ENCODE measurements at regions not wholly inside any gene's neighbourhood (a gene's known extent, or its start where the extent isn't known, plus 50 kb on each side); places are given as distances from the start of the nearest gene placed in this dataset.

GRCh38 chr3:5055357-5056110 is 66.6 kb upstream of the ARL8B start:
- H3K36me3 Mint-ChIP-seq (ENCODE audit: insufficient read depth, unreplicated experiment) = no peaks in the 10 kb centered on the region
- intact Hi-C loops (cut with micrococcal nuclease; ENCODE audit: unreplicated experiment) = loop anchor here (2.0 to 10.0 kb wide), 2 partner anchors 77 to 271 kb away; partner anchors contain the start of gene BHLHE40
- H3K9me3 Mint-ChIP-seq (ENCODE audit: unreplicated experiment) = no peaks in the 10 kb centered on the region
- H3K4me1 Mint-ChIP-seq (ENCODE audit: low read depth, unreplicated experiment) = no peaks in the 10 kb centered on the region
- H3K4me3 Mint-ChIP-seq (ENCODE audit: unreplicated experiment) = no peak overlapping the region
- no peaks in the 10 kb centered on the region for H3K4me1 ChIP-seq
- CTCF ChIA-PET = interaction anchor here (1.1 kb wide), 1 partner anchor 344 kb away, joined by 3 read pairs; no protein-coding TSS in a partner anchor
- H3K9me3 ChIP-seq = no peaks in the 10 kb centered on the region
- BruUV-seq (replicated peaks) = no TSS peak
- TF ChIP-seq CTCF (IDR thresholded peaks at IDR 0.05; ENCODE audit: insufficient read depth in 1 of 2, low read depth in 1 of 2, low read length in 1 of 2, severe bottlenecking in 1 of 2, unreplicated experiment in 1 of 2) = no peak
- no peaks in the 10 kb centered on the region for H3K27me3 Mint-ChIP-seq (ENCODE audit: insufficient read depth, unreplicated experiment)
- no peak overlapping the region for H3K4me3 ChIP-seq (ENCODE audit: low read depth, low read length)
- no peaks in the 10 kb centered on the region for H3K36me3 ChIP-seq (ENCODE audit: control insufficient read depth, insufficient read depth, low read length)
- POLR2A ChIA-PET = no interaction called here
- no peak overlapping the region for H3K27ac Mint-ChIP-seq (ENCODE audit: unreplicated experiment)
- DNase-seq = no peak
- H3K27me3 ChIP-seq (replicated peaks; ENCODE audit: control insufficient read depth, insufficient read depth, low read length) = no peaks in the 10 kb centered on the region

DNA sequence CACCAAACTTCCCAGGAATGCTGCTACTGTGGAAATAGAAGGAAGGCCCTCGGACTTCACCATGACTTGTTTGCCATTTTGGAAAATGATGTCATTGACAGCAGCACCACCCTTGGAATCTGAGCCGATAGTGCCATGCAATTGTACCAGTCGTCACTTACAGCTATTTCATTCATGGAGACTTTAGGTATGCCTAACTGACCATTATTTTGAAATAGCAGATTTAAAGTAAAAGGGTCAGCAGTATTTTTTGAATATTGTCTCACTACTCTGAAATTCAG is 66.0 kb upstream of the ARL8B start:
- ChIA-PET CTCF (interaction anchor here (1.1 kb wide), 2 partner anchors 344 to 345 kb away, joined by 3 to 5 read pairs; no protein-coding TSS in a partner anchor), POLR2A (no interaction called here)
- no peaks in the 10 kb centered on the region for H3K36me3 ChIP-seq (ENCODE audit: control insufficient read depth, insufficient read depth, low read length)
- BruUV-seq (replicated peaks) = no TSS peak
- H3K27me3 ChIP-seq (replicated peaks; ENCODE audit: control insufficient read depth, insufficient read depth, low read length) = no peaks in the 10 kb centered on the region
- intact Hi-C loops (cut with micrococcal nuclease; ENCODE audit: unreplicated experiment) = loop anchor here (2.0 to 10.0 kb wide), 2 partner anchors 77 to 271 kb away; partner anchors contain the start of gene BHLHE40
- TF ChIP-seq CTCF (IDR thresholded peaks at IDR 0.05; ENCODE audit: insufficient read depth in 1 of 2, low read depth in 1 of 2, low read length in 1 of 2, severe bottlenecking in 1 of 2, unreplicated experiment in 1 of 2) = no peak
- no peak overlapping the region for H3K4me3 Mint-ChIP-seq (ENCODE audit: unreplicated experiment)
- H3K27ac Mint-ChIP-seq (ENCODE audit: unreplicated experiment) = no peak overlapping the region
- no peaks in the 10 kb centered on the region for H3K4me1 ChIP-seq
- DNase-seq = no peak
- no peaks in the 10 kb centered on the region for H3K36me3 Mint-ChIP-seq (ENCODE audit: insufficient read depth, unreplicated experiment)
- H3K9me3 ChIP-seq = no peaks in the 10 kb centered on the region
- H3K27me3 Mint-ChIP-seq (ENCODE audit: insufficient read depth, unreplicated experiment) = no peaks in the 10 kb centered on the region
- no peaks in the 10 kb centered on the region for H3K4me1 Mint-ChIP-seq (ENCODE audit: low read depth, unreplicated experiment)
- H3K9me3 Mint-ChIP-seq (ENCODE audit: unreplicated experiment) = no peaks in the 10 kb centered on the region
- H3K4me3 ChIP-seq (ENCODE audit: low read depth, low read length) = no peak overlapping the region

GRCh38 chr3:5057272-5057671 is 64.8 kb upstream of the ARL8B start:
- Mint-ChIP-seq H3K36me3 (ENCODE audit: insufficient read depth, unreplicated experiment) (no peaks in the 10 kb centered on the region), H3K4me1 (ENCODE audit: low read depth, unreplicated experiment) (no peaks in the 10 kb centered on the region), H3K9me3 (ENCODE audit: unreplicated experiment) (no peaks in the 10 kb centered on the region), H3K27me3 (ENCODE audit: insufficient read depth, unreplicated experiment) (no peaks in the 10 kb centered on the region), H3K27ac (ENCODE audit: unreplicated experiment) (no peak overlapping the region), H3K4me3 (ENCODE audit: unreplicated experiment) (no peak overlapping the region)
- BruUV-seq (replicated peaks) = no TSS peak
- CTCF ChIA-PET = interaction anchor here (0.5 to 1.9 kb wide), 7 partner anchors 32 to 456 kb away, joined by 3 to 47 read pairs (median 3); no protein-coding TSS in a partner anchor
- H3K4me1 ChIP-seq = no peaks in the 10 kb centered on the region
- no peak overlapping the region for H3K4me3 ChIP-seq (ENCODE audit: low read depth, low read length)
- no peak for TF ChIP-seq CTCF (IDR thresholded peaks at IDR 0.05; ENCODE audit: insufficient read depth in 1 of 2, low read depth in 1 of 2, low read length in 1 of 2, severe bottlenecking in 1 of 2, unreplicated experiment in 1 of 2)
- DNase-seq = no peak
- no peaks in the 10 kb centered on the region for H3K36me3 ChIP-seq (ENCODE audit: control insufficient read depth, insufficient read depth, low read length)
- POLR2A ChIA-PET = no interaction called here
- H3K9me3 ChIP-seq = no peaks in the 10 kb centered on the region
- H3K27me3 ChIP-seq (replicated peaks; ENCODE audit: control insufficient read depth, insufficient read depth, low read length) = no peaks in the 10 kb centered on the region
- intact Hi-C loops (cut with micrococcal nuclease; ENCODE audit: unreplicated experiment) = loop anchor here (1.0 to 10.0 kb wide), 5 partner anchors 47 to 401 kb away; partner anchors contain the start of gene BHLHE40

Measured in Caco-2 (cell line).